GM19452 (cell line): ENCODE measurements at regions not wholly inside any gene's neighbourhood (a gene's known extent, or its start where the extent isn't known, plus 50 kb on each side); places are given as distances from the start of the nearest gene placed in this dataset.

Experiments used
- ATAC-seq: cut with Tn5 transposase; IDR thresholded peaks from one replicate; pipeline ENCODE4 v1.9.1; 2021; ENCODE audit not compliant: unreplicated experiment

GRCh38 chr11:122323754-122324421 lies 207.9 kb upstream of the BLID start:
- no peak for ATAC-seq

GRCh38 chr11:122322329-122322728 lies 206.3 kb upstream of the BLID start:
- ATAC-seq = no peak

- no peak for ATAC-seq
Measured at GRCh38 chr11:122320671-122321070, 204.7 kb upstream of the BLID start.

GRCh38 chr11:122319691-122320620 lies 203.9 kb upstream of the BLID start:
- no peak for ATAC-seq

GRCh38 chr11:122319085-122319484 lies 203.1 kb upstream of the BLID start:
- no peak for ATAC-seq

- ATAC-seq = no peak
Measured at GRCh38 chr11:122317305-122317704, 201.3 kb upstream of the BLID start.

- ATAC-seq = no peak
Measured at GRCh38 chr11:122313581-122313980, 197.6 kb upstream of the BLID start.

GRCh38 chr11:122311216-122311755 lies 195.3 kb upstream of the BLID start:
- ATAC-seq = no peak

GRCh38 chr11:122310766-122311165 lies 194.8 kb upstream of the BLID start:
- ATAC-seq = no peak

GRCh38 chr11:122309262-122309925 lies 193.4 kb upstream of the BLID start:
- no peak for ATAC-seq

- ATAC-seq = no peak
Measured at GRCh38 chr11:122308226-122308625, 192.2 kb upstream of the BLID start.

- no peak for ATAC-seq
Measured at GRCh38 chr11:122307476-122308035, 191.5 kb upstream of the BLID start.

- ATAC-seq = no peak
Measured at GRCh38 chr11:122306831-122307391, 190.9 kb upstream of the BLID start.

GRCh38 chr11:122305426-122306320 lies 189.7 kb upstream of the BLID start:
- ATAC-seq = no peak

- ATAC-seq = no peak
Measured at GRCh38 chr11:122304973-122305372, 189.0 kb upstream of the BLID start.

- no peak for ATAC-seq
Measured at GRCh38 chr11:122304306-122304705, 188.3 kb upstream of the BLID start.

GRCh38 chr11:122294041-122294440 lies 178.0 kb upstream of the BLID start:
- ATAC-seq = no peak

- ATAC-seq = no peak
Measured at GRCh38 chr11:122293296-122294023, 177.4 kb upstream of the BLID start.

- ATAC-seq = no peak
Measured at GRCh38 chr11:122287401-122287800, 171.4 kb upstream of the BLID start.
